HG02798 (cell line): ENCODE measurements at regions not wholly inside any gene's neighbourhood (a gene's known extent, or its start where the extent isn't known, plus 50 kb on each side); places are given as distances from the start of the nearest gene placed in this dataset.

Experiments used
- ATAC-seq: cut with Tn5 transposase; IDR thresholded peaks from one replicate; pipeline ENCODE4 v1.9.1; 2021; ENCODE audit warnings: mild to moderate bottlenecking; ENCODE audit not compliant: unreplicated experiment, poor library complexity

- ATAC-seq: no peak
These were observed 118.7 kb upstream of the LARGE1 start for GRCh38 chr22:34038801-34039555.

GRCh38 chr22:34045311-34045710 lies 125.0 kb upstream of the LARGE1 start:
- no peak for ATAC-seq

DNA sequence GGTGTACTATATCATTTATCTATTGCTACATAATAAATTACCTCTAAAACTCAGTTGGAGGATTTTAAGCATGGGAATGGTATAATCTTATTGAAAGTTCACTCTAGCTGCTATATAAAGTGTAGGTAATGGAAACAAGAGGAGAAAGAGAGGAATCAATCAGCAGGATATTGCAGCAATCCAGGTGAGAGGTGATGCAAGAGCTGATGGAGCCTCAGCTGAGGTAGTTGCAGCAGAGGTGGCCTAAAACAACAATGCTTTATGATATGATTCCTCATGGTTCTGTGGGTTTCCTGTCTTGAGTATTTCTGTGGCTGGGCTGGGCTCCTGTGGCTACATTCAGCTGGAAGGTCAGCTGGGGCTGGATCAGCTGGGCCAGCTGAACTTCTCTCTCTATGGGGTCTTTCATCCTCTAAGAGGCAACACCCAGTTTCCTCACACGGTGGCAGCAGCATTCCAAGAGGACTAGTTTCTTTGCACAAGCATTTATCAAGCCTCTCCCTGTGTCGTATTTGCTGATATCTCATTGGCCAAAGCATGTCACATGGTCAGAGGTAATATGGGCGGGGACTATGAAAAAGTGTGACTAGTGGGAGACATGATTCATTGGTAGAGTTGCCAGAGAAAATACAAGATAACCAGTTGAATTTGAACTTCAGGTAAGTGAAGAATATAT lies 135.4 kb upstream of the LARGE1 start:
- ATAC-seq: no peak

DNA sequence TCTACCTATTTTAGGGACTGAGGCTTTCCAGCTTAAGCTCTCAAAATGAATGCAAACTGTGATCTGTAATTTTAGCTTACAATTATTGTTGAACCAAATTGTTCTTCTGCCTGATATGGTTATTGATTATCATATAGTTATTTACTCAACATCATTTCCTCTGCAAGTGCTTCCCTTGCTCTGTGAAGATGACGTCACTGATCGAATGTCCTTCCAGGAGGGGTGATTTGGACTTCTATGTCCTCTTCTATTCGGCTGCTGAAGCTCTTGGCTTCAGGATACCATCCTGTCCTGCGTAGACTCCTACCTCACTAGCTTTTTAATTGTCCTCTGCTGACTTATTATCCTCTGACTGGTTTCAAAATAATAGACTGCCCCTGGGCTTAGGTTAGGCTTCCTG lies 137.4 kb upstream of the LARGE1 start:
- ATAC-seq: no peak

DNA sequence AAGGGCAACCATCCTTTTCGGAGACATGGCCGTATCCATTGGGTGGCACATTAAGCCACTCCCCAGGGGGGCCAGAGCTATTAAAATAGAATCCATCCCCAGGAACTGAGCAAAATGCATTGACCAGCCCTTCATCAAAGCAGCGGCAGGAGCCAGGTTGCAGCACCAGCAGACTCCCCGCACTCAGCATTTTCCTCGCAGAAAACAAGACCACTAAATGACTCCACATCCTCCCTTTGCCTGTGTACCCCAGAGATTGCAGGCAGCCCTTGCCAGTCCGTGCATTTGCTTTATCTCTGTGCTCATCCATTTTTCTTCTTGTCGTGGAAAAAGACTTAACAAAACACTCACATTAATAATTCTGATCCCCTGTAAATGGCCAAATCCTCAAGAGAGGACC lies 144.4 kb upstream of the LARGE1 start:
- no peak for ATAC-seq

- ATAC-seq: no peak
These were observed 146.8 kb upstream of the LARGE1 start for GRCh38 chr22:34067031-34067430.

- no peak for ATAC-seq
These were observed 147.7 kb upstream of the LARGE1 start for GRCh38 chr22:34068001-34068400.

- no peak for ATAC-seq
These were observed 149.8 kb upstream of the LARGE1 start for GRCh38 chr22:34070051-34070450.

- no peak for ATAC-seq
These were observed 150.3 kb upstream of the LARGE1 start for GRCh38 chr22:34070531-34070930.

- ATAC-seq: no peak
These were observed 152.3 kb upstream of the LARGE1 start for GRCh38 chr22:34072585-34072984.

DNA sequence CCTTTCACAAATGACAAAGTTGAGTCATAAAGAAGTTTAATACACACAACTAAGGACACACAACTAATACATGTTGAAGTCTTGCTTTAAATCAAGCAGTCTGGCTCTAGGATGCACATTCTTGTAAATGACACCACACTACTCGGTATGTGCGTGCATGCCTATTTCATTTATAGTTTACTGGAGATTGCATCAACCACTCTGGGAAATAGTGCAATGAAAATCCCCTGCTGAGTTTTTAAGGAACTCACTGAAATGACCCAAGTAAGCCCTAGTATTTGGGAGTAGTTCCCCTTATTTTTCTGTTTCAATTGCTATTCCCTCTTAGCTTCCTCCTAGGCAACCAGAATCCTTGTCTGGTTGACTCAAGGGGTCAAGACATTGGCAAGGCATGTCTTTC lies 160.2 kb upstream of the LARGE1 start:
- ATAC-seq: no peak

DNA sequence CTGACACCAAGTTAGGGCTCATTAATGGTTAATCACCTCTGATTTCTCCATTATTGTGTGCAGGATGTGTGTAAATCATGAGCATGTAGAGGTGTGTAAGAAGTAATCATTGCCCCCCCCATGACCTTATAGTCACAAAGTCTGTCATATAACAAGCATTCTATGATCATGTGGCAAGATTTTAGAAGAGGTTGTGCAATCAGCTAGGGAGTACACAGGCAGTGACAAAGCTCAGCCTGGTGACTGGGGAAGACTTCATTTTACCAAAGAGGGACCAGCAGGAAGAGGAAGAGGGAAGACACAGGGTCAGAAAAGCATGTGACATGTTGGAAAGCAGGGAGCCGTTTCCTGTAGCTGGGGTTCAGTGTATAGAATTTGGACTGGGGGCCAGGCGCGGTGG lies 176.5 kb upstream of the LARGE1 start:
- ATAC-seq: no peak

- no peak for ATAC-seq
These were observed 179.0 kb upstream of the LARGE1 start for GRCh38 chr22:34099278-34099677.

DNA sequence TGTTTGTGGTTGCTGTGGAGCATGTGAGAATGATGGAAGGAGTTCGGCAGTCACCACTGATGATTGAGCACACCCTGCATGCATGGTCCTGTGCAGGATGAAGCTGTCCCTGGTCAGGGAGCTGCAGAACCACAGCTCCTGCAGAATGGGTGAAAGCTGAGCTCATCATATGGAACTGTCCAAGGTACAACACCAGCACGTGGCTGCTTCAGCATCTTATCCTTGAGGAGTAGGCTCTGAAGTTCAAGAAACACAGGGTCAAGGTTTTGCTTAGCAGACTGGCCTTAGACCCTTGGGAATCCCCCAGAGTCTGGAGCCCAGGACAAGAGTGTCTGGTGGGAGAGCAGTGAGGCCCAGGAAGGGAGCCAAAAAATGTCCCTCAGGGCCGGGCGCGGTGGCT lies 182.4 kb upstream of the LARGE1 start:
- no peak for ATAC-seq

DNA sequence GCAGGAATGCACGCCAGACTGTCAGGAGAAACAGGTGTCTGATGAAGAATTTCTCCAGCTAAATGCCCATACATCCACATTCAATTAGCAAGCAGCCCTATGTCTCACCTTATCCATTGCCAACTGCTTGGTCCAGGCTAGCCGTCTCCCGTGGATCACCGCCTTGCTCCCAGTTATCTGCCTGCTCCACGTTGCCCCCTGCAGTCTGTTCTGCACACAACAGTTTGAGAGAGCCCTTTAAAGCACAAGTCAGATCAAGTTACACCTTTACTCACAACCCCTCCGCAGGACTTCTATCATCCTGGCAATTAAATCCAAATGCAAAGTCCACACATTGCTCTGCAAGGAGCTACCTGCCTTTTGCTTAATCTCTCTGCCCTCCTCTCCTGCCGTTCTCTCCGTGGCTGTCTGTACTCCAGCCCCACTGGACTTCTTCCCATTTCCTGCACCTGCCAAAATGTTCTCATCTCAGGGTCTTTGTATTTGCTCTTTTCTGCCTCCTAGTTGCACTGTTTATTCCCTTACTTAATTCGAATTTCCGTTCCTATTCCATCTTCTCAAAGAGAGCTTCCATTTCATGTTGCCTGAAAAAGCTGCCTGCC lies 185.3 kb upstream of the LARGE1 start:
- ATAC-seq: no peak

DNA sequence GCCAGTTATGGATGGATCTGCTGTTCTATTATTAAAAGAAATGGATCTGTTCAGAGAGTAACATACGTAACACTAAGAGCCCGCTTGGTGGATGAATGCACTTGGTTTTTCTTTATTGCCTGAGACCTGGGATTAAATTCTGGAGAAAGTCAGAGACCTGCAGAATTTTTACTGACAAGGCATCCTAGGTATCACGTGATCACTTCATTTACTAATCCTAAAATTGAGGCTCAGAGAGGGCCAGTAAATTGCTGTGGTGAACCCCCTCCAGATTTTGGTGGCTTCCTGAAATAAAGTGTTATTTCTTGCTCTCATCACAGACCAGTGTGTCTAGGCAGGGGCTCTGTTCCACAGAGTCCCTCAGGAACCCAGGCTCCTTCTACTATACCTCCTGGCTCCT lies 187.9 kb upstream of the LARGE1 start:
- ATAC-seq: no peak

- peak; percentile 53 for ATAC-seq
These were observed 191.0 kb upstream of the LARGE1 start for GRCh38 chr22:34111210-34111824.

- no peak for ATAC-seq
These were observed 193.1 kb upstream of the LARGE1 start for GRCh38 chr22:34113381-34113780.

- no peak for ATAC-seq
These were observed 194.1 kb upstream of the LARGE1 start for GRCh38 chr22:34114406-34114805.

DNA sequence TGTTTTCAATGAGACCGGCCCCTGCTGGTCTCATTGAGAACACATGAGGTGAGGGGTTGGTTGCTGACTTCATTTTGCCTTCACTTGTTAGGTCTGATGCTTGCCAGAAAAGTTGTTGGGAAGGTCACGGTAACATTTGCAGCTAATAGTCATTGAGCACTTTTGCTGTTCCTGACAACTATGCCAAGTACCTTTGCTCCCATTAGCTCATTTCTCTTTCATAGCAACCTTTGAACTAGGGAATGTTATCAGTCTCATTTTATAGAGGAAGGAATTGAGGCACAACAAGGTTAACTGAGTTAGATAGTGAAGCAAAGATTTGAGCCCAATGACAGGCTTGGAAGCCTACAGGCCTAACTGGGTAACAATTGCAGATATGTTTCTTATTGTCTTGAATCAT lies 195.4 kb upstream of the LARGE1 start:
- ATAC-seq: no peak

DNA sequence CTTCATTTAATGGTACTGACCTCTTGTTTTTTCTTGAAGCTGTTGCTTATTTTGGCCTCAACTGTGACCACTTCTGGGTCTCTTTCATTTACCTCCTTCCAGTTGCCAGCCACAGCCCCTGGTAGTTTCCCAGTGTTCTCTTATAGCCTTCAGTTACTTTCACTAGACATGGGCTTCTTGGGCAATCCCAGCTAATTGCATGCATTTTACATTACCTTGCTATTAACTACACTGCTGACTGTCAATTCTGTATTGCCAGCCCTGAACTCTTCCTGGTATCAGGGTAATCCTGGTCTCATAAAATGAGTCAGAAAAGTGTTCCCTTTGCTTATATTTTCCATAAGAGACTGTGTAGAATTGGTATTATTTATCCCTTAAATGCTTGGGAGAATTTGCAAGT lies 195.8 kb upstream of the LARGE1 start:
- ATAC-seq: no peak
